Epithelial cell of proximal tubule (primary cell): ENCODE measurements at regions not wholly inside any gene's neighbourhood (a gene's known extent, or its start where the extent isn't known, plus 50 kb on each side); places are given as distances from the start of the nearest gene placed in this dataset.

Experiments
- DNase-seq: peaks from one replicate; pipeline ENCODE4 v3.0.0-alpha.2; 2011; ENCODE audit warnings: low read depth
- H3K4me3 ChIP-seq: 2 replicates; pipeline ENCODE4 v1.5.1; 2011; ENCODE audit warnings: low read depth, mild to moderate bottlenecking, low read length
- CTCF ChIP-seq: conservative IDR thresholded peaks from 2 replicates; pipeline ENCODE4 v1.5.1; 2012; ENCODE audit warnings: low read depth, mild to moderate bottlenecking, low read length

GRCh38 chr13:57553932-57554331 lies 77.6 kb upstream of the PCDH17 start:
- no peak for DNase-seq
- H3K4me3 ChIP-seq, result no peak overlapping the region
- TF ChIP-seq CTCF, result no peak

- H3K4me3 ChIP-seq, result no peak overlapping the region
- peak; percentile 45 for TF ChIP-seq CTCF
- DNase-seq, result no peak
Measured at GRCh38 chr13:57558051-57558467, 73.5 kb upstream of the PCDH17 start.

GRCh38 chr13:57568865-57569264 lies 62.7 kb upstream of the PCDH17 start:
- TF ChIP-seq CTCF, result no peak
- no peak for DNase-seq
- no peak overlapping the region for H3K4me3 ChIP-seq

- no peak overlapping the region for H3K4me3 ChIP-seq
- no peak for DNase-seq
- no peak for TF ChIP-seq CTCF
Measured at GRCh38 chr13:57569986-57570385, 61.6 kb upstream of the PCDH17 start.
